Smooth muscle cell (in vitro differentiated cells): ENCODE measurements at regions not wholly inside any gene's neighbourhood (a gene's known extent, or its start where the extent isn't known, plus 50 kb on each side); places are given as distances from the start of the nearest gene placed in this dataset.

Experiments
- DNase-seq: peaks from one replicate; lab custom pipeline; 2025; ENCODE audit not compliant: unreplicated experiment; lab: John Stamatoyannopoulos, UW
- H2AFZ ChIP-seq: fragments of 200-600 bp; sonication (generic); 2 replicates; pipeline ENCODE4 v1.6.0; 2016; ENCODE audit warnings: antibody characterized with exemption, low read depth, mild to moderate bottlenecking
- H3F3A ChIP-seq: fragments of 200-600 bp; sonication (generic); 2 replicates; pipeline ENCODE4 v1.6.0; 2017; ENCODE audit warnings: antibody characterized with exemption, low read depth
- H3K27ac ChIP-seq: fragments of 200-600 bp; sonication (generic); 2 replicates; pipeline ENCODE4 v1.5.1; 2016; ENCODE audit warnings: low read depth, mild to moderate bottlenecking
- H3K27me3 ChIP-seq: fragments of 200-600 bp; sonication (generic); 2 replicates; pipeline ENCODE4 v1.6.1; 2016; ENCODE audit warnings: low read depth, mild to moderate bottlenecking
- H3K36me3 ChIP-seq: fragments of 200-600 bp; sonication (generic); 2 replicates; pipeline ENCODE4 v1.5.1; 2016; ENCODE audit warnings: low read depth
- H3K4me1 ChIP-seq: fragments of 200-600 bp; sonication (generic); 2 replicates; pipeline ENCODE4 v1.5.1; 2016; ENCODE audit warnings: low read depth
- H3K4me2 ChIP-seq: fragments of 200-600 bp; sonication (generic); 2 replicates; pipeline ENCODE4 v1.6.0; 2016; ENCODE audit warnings: mild to moderate bottlenecking
- H3K4me3 ChIP-seq: fragments of 200-600 bp; sonication (generic); 2 replicates; pipeline ENCODE4 v1.5.1; 2016; ENCODE audit warnings: mild to moderate bottlenecking
- H3K79me2 ChIP-seq: fragments of 200-600 bp; sonication (generic); 2 replicates; pipeline ENCODE4 v1.6.0; 2016; ENCODE audit warnings: low read depth, mild to moderate bottlenecking
- H3K9ac ChIP-seq: fragments of 200-600 bp; sonication (generic); 2 replicates; pipeline ENCODE4 v1.6.0; 2016; ENCODE audit warnings: low read depth
- H3K9me3 ChIP-seq: fragments of 200-600 bp; sonication (generic); replicated peaks from 2 replicates; pipeline ENCODE4 v1.5.1; 2016; ENCODE audit warnings: low read depth
- H4K20me1 ChIP-seq: fragments of 200-600 bp; sonication (generic); 2 replicates; pipeline ENCODE4 v1.6.0; 2016; ENCODE audit warnings: low read depth
- CTCF ChIP-seq: fragments of 200-600 bp; sonication (generic); IDR thresholded peaks from 2 replicates; pipeline ENCODE4 v1.5.1; 2017; ENCODE audit warnings: borderline replicate concordance, mild to moderate bottlenecking, antibody characterized with exemption; ENCODE audit not compliant: insufficient read depth, poor library complexity, severe bottlenecking
- WGBS: methylation state at CpG from one replicate; pipeline ENCODE4 v1.1.7; 2016; ENCODE audit warnings: low lambda C conversion rate; 5-methylcytosine and 5-hydroxymethylcytosine counted together

- no peak overlapping the region for H3K4me2 ChIP-seq
- TF ChIP-seq CTCF: no peak
- 93% methylated on average over 4 of the region's 4 CpGs for WGBS
- no peak overlapping the region for H3K27ac ChIP-seq
- H3K27me3 ChIP-seq: no peaks in the 10 kb centered on the region
- no peaks in the 10 kb centered on the region for H3K9me3 ChIP-seq
- no peaks in the 10 kb centered on the region for H3K79me2 ChIP-seq
- H3F3A ChIP-seq: no peaks in the 10 kb centered on the region
- H3K4me3 ChIP-seq: no peak overlapping the region
- H4K20me1 ChIP-seq: no peaks in the 10 kb centered on the region
- H3K9ac ChIP-seq: no peak overlapping the region
- H3K4me1 ChIP-seq: no peaks in the 10 kb centered on the region
- no peak overlapping the region for H2AFZ ChIP-seq
- DNase-seq: no peak
- H3K36me3 ChIP-seq: no peaks in the 10 kb centered on the region
Observed at GRCh38 chr14:89644641-89645040, 227.6 kb upstream of the FOXN3 start.

DNA sequence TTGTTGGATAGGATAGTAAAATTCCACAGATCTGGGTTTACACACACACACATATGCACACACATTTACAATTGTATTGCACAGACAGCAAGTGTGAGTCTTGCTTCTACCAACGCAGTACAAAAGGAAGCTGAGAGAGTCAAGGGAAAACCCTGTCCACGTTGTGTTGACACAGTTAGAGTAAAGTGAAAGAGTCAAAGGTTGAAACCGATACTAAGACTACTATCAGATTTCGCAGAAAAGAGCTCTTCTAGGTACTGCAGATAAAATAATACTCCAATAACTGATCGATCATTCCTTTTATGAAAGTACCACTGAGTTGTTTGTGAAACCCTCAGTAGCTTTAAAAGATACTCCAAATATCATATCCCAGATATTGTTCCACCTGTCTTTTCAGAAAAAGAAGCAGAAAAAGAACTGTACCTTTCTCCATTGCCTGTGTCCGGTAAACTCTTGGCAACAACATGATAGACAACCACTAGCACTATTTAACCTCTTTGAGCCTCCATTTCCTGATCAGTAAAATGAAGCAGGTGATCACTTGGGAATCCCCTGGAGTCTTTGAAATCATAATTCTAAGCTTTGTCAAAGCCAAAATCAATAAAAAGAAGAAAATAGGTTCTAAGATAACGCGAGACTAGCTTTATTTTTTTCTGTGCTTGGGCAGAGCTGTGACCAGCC lies 224.6 kb upstream of the FOXN3 start:
- H3K27ac ChIP-seq: no peak overlapping the region

DNA sequence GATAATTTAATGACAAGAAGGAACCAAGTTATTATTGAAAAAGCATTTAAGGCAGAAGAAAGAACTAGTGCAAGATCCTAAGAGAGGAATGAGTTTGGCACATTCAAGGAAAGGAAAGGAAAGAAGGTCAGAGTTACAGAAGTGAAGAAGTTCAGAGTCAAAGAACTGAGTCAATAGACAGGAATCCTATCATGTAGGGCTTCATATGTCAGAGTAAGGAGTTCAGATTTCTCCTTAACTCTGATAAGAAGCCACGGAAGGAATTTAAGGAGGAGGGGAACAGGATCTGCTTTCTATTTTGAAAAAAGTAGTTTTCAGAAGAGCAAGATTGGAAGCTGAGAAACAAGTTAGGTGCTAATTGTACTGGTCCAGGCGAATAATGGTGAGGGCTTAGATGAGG lies 223.1 kb upstream of the FOXN3 start:
- no peaks in the 10 kb centered on the region for H3K36me3 ChIP-seq
- no peak overlapping the region for H3K4me2 ChIP-seq
- DNase-seq: no peak

More for the DNA sequence above, 224.6 kb upstream of the FOXN3 start:
- no peaks in the 10 kb centered on the region for H4K20me1 ChIP-seq
- H3K4me2 ChIP-seq: no peak overlapping the region
- no peak for TF ChIP-seq CTCF
- H3K36me3 ChIP-seq: no peaks in the 10 kb centered on the region
- no peak overlapping the region for H3K9ac ChIP-seq
- H3K4me3 ChIP-seq: no peak overlapping the region
- no peaks in the 10 kb centered on the region for H3K4me1 ChIP-seq
- H3F3A ChIP-seq: no peaks in the 10 kb centered on the region
- no peak for DNase-seq
- no peaks in the 10 kb centered on the region for H3K27me3 ChIP-seq
- H2AFZ ChIP-seq: no peak overlapping the region
- H3K79me2 ChIP-seq: no peaks in the 10 kb centered on the region
- H3K9me3 ChIP-seq: no peaks in the 10 kb centered on the region
- WGBS: 83% methylated on average over 8 of the region's 8 CpGs

More for the DNA sequence above, 223.1 kb upstream of the FOXN3 start:
- H3K9ac ChIP-seq: no peak overlapping the region
- H3K4me3 ChIP-seq: no peak overlapping the region
- no peaks in the 10 kb centered on the region for H3K4me1 ChIP-seq
- WGBS: 60% methylated on average over 2 of the region's 2 CpGs
- H3K27me3 ChIP-seq: no peaks in the 10 kb centered on the region
- no peaks in the 10 kb centered on the region for H3K9me3 ChIP-seq
- H4K20me1 ChIP-seq: no peaks in the 10 kb centered on the region
- no peak overlapping the region for H3K27ac ChIP-seq
- TF ChIP-seq CTCF: no peak
- H3F3A ChIP-seq: no peaks in the 10 kb centered on the region
- H2AFZ ChIP-seq: no peak overlapping the region
- H3K79me2 ChIP-seq: no peaks in the 10 kb centered on the region
